ENCODE measurements at regions not wholly inside any gene's neighbourhood (a gene's known extent, or its start where the extent isn't known, plus 50 kb on each side); places are given as distances from the start of the nearest gene placed in this dataset.
A peak's percentile ranks its signal among the peaks of the same experiment; 100 is the strongest.

DNA sequence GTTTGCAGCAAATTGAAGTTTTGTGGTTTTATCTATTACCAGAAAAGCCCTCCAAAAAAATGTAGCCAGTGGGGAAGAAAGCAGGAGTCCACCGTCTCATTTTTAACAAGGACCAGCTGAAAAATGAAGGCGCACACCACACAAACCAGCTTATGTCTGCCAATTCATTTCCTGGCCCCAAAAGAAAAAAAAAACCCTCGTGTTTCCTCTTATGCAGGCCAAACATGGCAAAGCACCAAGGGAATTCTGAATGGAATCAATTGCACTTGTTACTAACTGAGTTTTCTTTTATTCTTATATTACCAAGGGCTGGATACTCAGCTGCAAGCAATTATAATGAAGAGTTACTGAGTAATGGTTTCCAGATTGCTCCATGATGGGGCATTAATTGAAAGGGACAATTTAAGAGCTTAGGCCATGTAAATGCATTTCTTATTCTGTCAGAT is 428.3 kb upstream of the NPVF start:
- intact Hi-C loops (cut with DNase I): no loop called here
- Histone ChIP-seq H3K4me1 (no peaks in the 10 kb centered on the region), H3K9me3 (no peaks in the 10 kb centered on the region), H3K36me3 (no peaks in the 10 kb centered on the region), H3K4me3 (no peak overlapping the region), H3K27ac (no peak overlapping the region), H3K27me3 (no peaks in the 10 kb centered on the region)
- no peak for DNase-seq
- ATAC-seq: no peak
- 12% methylated on average over 3 of the region's 3 CpGs for WGBS (ENCODE audit: insufficient coverage, low coverage, low lambda C conversion rate, missing lambda C conversion rate)
- TF ChIP-seq, protein P1, sequence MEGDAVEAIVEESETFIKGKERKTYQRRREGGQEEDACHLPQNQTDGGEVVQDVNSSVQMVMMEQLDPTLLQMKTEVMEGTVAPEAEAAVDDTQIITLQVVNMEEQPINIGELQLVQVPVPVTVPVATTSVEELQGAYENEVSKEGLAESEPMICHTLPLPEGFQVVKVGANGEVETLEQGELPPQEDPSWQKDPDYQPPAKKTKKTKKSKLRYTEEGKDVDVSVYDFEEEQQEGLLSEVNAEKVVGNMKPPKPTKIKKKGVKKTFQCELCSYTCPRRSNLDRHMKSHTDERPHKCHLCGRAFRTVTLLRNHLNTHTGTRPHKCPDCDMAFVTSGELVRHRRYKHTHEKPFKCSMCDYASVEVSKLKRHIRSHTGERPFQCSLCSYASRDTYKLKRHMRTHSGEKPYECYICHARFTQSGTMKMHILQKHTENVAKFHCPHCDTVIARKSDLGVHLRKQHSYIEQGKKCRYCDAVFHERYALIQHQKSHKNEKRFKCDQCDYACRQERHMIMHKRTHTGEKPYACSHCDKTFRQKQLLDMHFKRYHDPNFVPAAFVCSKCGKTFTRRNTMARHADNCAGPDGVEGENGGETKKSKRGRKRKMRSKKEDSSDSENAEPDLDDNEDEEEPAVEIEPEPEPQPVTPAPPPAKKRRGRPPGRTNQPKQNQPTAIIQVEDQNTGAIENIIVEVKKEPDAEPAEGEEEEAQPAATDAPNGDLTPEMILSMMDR (IDR thresholded peaks at IDR 0.05): no peak
- no peak for TF ChIP-seq POLR2A (IDR thresholded peaks at IDR 0.05)

DNA sequence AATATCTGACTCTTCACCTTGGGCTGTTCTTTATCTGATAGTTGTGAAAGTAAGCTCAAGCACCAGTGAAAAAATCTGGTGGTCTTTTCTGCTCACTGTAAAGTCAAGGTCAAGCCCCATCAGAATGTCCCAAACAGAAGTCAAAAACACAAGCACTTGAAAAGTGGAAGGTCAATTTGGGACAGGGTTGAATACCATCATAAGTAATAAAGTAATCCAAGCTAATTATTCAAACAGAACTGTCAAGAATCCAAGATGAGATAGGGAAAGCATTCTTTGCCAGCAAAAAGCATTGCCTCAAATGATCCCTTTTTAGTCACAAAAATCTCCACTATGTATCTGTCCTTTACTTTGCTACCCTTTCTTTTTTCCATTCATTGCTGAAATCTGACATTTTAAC is 430.1 kb upstream of the NPVF start:
- Histone ChIP-seq H3K4me1 (no peaks in the 10 kb centered on the region), H3K27me3 (no peaks in the 10 kb centered on the region), H3K4me3 (no peak overlapping the region), H3K27ac (no peak overlapping the region), H3K36me3 (no peaks in the 10 kb centered on the region), H3K9me3 (no peaks in the 10 kb centered on the region)
- DNase-seq (no peak), ATAC-seq (no peak)
- intact Hi-C loops (cut with DNase I): no loop called here
- TF ChIP-seq POLR2A (IDR thresholded peaks at IDR 0.05): no peak
- TF ChIP-seq, protein P1 (IDR thresholded peaks at IDR 0.05): no peak

DNA sequence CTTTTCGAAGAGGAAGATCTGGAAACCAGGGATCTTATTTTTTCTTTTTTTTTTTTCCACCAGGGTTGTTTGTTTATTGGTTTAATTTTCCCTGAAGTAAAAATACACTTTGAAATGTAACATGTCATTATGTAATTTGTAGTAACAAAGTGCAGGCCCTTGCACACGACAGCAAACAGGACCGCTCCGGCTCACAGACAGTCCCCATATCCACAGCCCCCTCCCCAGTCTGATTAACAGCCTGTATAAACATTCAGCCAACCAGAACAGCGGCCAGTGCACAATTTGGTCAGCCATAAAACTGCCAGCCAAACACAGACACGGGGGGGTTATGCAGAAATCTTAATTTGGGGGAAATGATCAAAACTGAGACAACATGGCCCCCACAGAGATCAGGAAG is 431.6 kb upstream of the NPVF start:
- intact Hi-C loops (cut with DNase I): no loop called here
- no peak overlapping the region for H3K27ac ChIP-seq
- ATAC-seq (no peak), DNase-seq (no peak)
- no peaks in the 10 kb centered on the region for H3K27me3 ChIP-seq
- H3K4me3 ChIP-seq: no peak overlapping the region
- TF ChIP-seq, protein P1 (IDR thresholded peaks at IDR 0.05): no peak
- no peak for TF ChIP-seq POLR2A (IDR thresholded peaks at IDR 0.05)
- 20% methylated on average over 6 of the region's 6 CpGs for WGBS (ENCODE audit: insufficient coverage, low coverage, low lambda C conversion rate, missing lambda C conversion rate)
- H3K36me3 ChIP-seq: no peaks in the 10 kb centered on the region
- no peaks in the 10 kb centered on the region for H3K4me1 ChIP-seq
- H3K9me3 ChIP-seq: no peaks in the 10 kb centered on the region

DNA sequence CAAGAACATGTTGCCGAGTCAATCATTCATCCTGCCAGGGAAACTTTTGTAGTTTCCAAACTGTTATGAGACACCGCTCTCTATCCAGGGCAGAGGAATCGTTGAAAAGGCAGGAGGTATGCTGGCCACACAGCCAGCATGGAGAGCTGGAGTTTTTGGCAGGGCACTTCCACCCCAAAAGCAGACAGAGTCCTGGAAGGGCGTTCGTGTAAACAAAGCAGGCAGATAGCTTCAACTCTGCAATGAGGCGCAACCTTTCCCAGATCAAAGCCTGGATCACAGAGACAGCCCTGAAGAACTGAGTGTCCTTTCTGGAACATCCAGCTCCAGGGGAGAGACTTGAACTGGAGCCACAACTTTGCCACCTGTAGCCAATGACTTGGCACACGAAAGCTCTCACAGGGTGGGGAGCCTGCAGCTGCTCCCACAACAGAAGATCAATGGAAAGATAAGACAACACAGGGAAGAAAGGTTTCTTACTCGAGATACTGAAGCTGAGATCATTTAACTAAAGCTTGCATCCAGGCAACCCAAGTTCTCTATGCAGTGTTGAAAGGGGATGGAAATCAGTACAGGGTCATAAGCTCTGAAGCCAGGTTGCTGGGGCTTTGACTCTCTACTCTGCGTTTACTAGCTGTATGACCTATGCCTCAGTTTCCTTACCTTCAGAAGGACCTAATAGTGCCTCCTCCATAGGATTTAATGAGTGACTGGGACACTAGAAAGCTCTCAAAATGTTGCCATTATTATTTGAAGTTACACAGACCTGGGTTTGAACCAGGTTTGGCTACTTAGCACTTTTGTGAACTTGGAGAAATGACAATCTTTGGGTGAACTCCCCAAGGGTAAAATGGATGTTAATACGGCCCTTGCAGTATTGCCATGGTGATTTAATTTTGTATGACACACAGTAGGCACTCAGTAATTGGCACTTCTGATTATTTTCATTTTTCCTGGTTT is 434.8 kb upstream of the NPVF start:
- Histone ChIP-seq H3K4me1 (no peaks in the 10 kb centered on the region), H3K27ac (no peak overlapping the region), H3K27me3 (no peaks in the 10 kb centered on the region), H3K9me3 (no peaks in the 10 kb centered on the region), H3K36me3 (no peaks in the 10 kb centered on the region), H3K4me3 (no peak overlapping the region)
- no peak for TF ChIP-seq POLR2A (IDR thresholded peaks at IDR 0.05)
- TF ChIP-seq, protein P1 (IDR thresholded peaks at IDR 0.05): no peak
- 48% methylated on average over 7 of the region's 10 CpGs for WGBS (ENCODE audit: insufficient coverage, low coverage, low lambda C conversion rate, missing lambda C conversion rate)
- DNase-seq (peak in 1 of 3 donors; percentile 45), ATAC-seq (peak in 2 of 4 donors; percentile 21 to 38)
- intact Hi-C loops (cut with DNase I): no loop called here
